ENCODE measurements at regions not wholly inside any gene's neighbourhood (a gene's known extent, or its start where the extent isn't known, plus 50 kb on each side); places are given as distances from the start of the nearest gene placed in this dataset.

- TF ChIP-seq CTCF (IDR thresholded peaks at IDR 0.05; ENCODE audit: borderline replicate concordance, insufficient read depth, low read depth, low read length) = no peak
- H3K4me3 ChIP-seq (ENCODE audit: low read depth, low read length) = no peak overlapping the region
Observed at GRCh38 chr13:78977311-78977710, 318.4 kb upstream of the OBI1 start.

DNA sequence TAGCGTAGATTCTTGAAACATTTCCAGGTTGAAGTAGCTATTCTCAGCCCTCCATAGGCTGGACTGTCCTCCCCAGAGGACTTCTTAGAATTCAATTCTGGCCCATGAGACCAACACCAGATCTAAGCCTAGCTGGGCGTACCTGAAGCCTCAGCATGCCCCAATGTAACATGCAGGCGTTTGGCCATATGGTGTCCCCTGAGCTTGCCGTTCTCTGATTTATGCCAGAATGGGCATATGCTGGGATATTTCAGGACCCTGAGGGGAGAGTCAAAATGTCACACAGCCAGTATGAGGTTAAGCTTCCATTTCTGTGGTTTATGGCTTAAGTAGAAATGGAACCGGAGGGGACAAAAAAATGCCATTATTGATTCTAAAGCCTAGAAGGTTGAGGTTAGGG lies 317.7 kb upstream of the OBI1 start:
- no peak overlapping the region for H3K4me3 ChIP-seq (ENCODE audit: low read depth, low read length)
- no peak for TF ChIP-seq CTCF (IDR thresholded peaks at IDR 0.05; ENCODE audit: borderline replicate concordance, insufficient read depth, low read depth, low read length)

GRCh38 chr13:78972561-78972960 lies 313.6 kb upstream of the OBI1 start:
- H3K4me3 ChIP-seq (ENCODE audit: low read depth, low read length) = no peak overlapping the region
- TF ChIP-seq CTCF (IDR thresholded peaks at IDR 0.05; ENCODE audit: borderline replicate concordance, insufficient read depth, low read depth, low read length) = no peak

DNA sequence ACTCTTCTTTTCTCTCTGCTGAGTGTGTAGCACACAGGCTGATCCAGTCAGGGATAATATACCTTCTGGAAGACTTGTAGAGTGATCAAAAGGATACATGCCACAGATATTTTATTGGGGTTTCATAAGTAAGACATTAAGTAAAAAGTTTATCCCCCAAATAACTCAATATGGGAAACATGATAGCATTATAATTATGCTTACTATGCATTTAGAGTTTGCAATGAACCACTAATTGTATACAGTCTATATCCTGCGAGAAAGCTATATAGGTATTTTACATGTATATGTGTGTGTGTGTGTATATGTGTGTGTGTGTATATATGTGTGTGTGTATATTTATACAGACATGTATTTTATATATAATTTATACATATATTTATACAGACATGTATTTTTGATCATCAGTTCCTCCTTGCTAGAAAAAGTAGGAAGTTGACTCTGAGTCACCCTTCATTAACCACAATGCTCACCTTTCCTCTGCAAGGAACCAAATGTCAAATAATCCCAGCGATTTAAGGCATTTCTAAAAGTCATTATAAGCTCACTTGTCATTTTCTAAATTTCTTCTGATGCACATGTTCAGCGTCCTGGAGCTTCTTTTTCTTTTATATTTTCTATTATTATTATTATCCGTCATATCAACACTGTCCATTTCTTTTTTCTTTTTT lies 312.5 kb upstream of the OBI1 start:
- TF ChIP-seq CTCF (IDR thresholded peaks at IDR 0.05; ENCODE audit: borderline replicate concordance, insufficient read depth, low read depth, low read length) = no peak

GRCh38 chr13:78960881-78961280 lies 301.9 kb upstream of the OBI1 start:
- no peak for TF ChIP-seq CTCF (IDR thresholded peaks at IDR 0.05; ENCODE audit: borderline replicate concordance, insufficient read depth, low read depth, low read length)
- no peak overlapping the region for H3K4me3 ChIP-seq (ENCODE audit: low read depth, low read length)

More for the DNA sequence above, 312.5 kb upstream of the OBI1 start:
- H3K4me3 ChIP-seq (ENCODE audit: low read depth, low read length) = no peak overlapping the region

GRCh38 chr13:78958006-78958405 lies 299.1 kb upstream of the OBI1 start:
- no peak for TF ChIP-seq CTCF (IDR thresholded peaks at IDR 0.05; ENCODE audit: borderline replicate concordance, insufficient read depth, low read depth, low read length)
- no peak overlapping the region for H3K4me3 ChIP-seq (ENCODE audit: low read depth, low read length)

GRCh38 chr13:78940455-78941130 lies 281.6 kb upstream of the OBI1 start:
- H3K4me3 ChIP-seq (ENCODE audit: low read depth, low read length) = no peak overlapping the region
- TF ChIP-seq CTCF (IDR thresholded peaks at IDR 0.05; ENCODE audit: borderline replicate concordance, insufficient read depth, low read depth, low read length) = no peak

All from GM12875 (cell line).